Sigmoid colon (tissue), 4 donors: ENCODE measurements at regions not wholly inside any gene's neighbourhood (a gene's known extent, or its start where the extent isn't known, plus 50 kb on each side); places are given as distances from the start of the nearest gene placed in this dataset.

Source experiments
- CTCF ChIP-seq, 4 experiments: fragments of 450-650 bp in 3 of 4; fragments of 200-600 bp in 1 of 4; IDR thresholded peaks; one replicate each; pipeline ENCODE4 v1.5.1; 2016 to 2019; ENCODE audit warnings: antibody characterized with exemption in 4 of 4, mild to moderate bottlenecking in 3 of 4, moderate library complexity in 2 of 4
- EP300 ChIP-seq, 4 donors: sonication (generic); formaldehyde crosslinking; IDR thresholded peaks; one replicate each; pipeline ENCODE4 v1.6.1; 2017; ENCODE audit warnings: antibody characterized with exemption in 4 of 4
- POLR2A ChIP-seq, 2 donors: fragments of 450-650 bp; IDR thresholded peaks; one replicate each; pipeline ENCODE4 v1.6.1; 2016; ENCODE audit warnings: antibody characterized with exemption in 2 of 2, mild to moderate bottlenecking in 2 of 2, moderate library complexity in 2 of 2
- POLR2AphosphoS5 ChIP-seq, 4 donors: sonication (generic); formaldehyde crosslinking; IDR thresholded peaks; one replicate each; pipeline ENCODE4 v1.6.1; 2017; ENCODE audit warnings: antibody characterized with exemption in 4 of 4

- no peak for TF ChIP-seq CTCF (IDR thresholded peaks at IDR 0.05)
- TF ChIP-seq POLR2A (IDR thresholded peaks at IDR 0.05): no peak
- TF ChIP-seq EP300 (IDR thresholded peaks at IDR 0.05): no peak
- TF ChIP-seq POLR2AphosphoS5 (IDR thresholded peaks at IDR 0.05): no peak
Observed at GRCh38 chr4:138831948-138832347, 183.6 kb upstream of the NOCT start.
